GM12878 (cell line): ENCODE measurements at regions not wholly inside any gene's neighbourhood (a gene's known extent, or its start where the extent isn't known, plus 50 kb on each side); places are given as distances from the start of the nearest gene placed in this dataset.

Experiments used
- ATAC-seq: fragments of 200-7000 bp; cut with Tn5 transposase; 3 replicates; pipeline ENCODE4 v1.9.1; 2020; ENCODE audit warnings: mild to moderate bottlenecking, moderate library complexity
- BruUV-seq: library from RNA; stranded (reverse); fragments of 400-500 nt; replicated peaks from 2 replicates; lab custom pipeline; 2021; lab: Mats Ljungman, UMichigan
- CTCF ChIA-PET: fragments of 300-600 bp; sonication (Branson Sonifier 250); formaldehyde crosslinking; extraction: SDS; loops from one replicate; lab custom pipeline; 2021; ENCODE audit warnings: inconsistent platforms; lab: Yijun Ruan, JAX
- POLR2A ChIA-PET: fragments of 350-600 bp; formaldehyde crosslinking; extraction: SDS; loops from one replicate; lab custom pipeline; 2021; ENCODE audit warnings: inconsistent platforms; lab: Charles Lee
- RAD21 ChIA-PET: fragments of 300-600 bp; sonication (Branson Sonifier 250); formaldehyde crosslinking; loops from one replicate; lab custom pipeline; 2023; ENCODE audit warnings: antibody characterized with exemption; ENCODE audit not compliant: unreplicated experiment; lab: Charles Lee
- SMC1A ChIA-PET: fragments of 300-600 bp; sonication (Branson Sonifier 250); formaldehyde crosslinking; loops from one replicate; lab custom pipeline; 2023; ENCODE audit not compliant: unreplicated experiment, uncharacterized antibody; lab: Charles Lee
- DNase-seq: peaks from one replicate; pipeline ENCODE4 v3.0.0-alpha.2; 2011; ENCODE audit warnings: low read depth, low spot score
- FAIRE-seq: peaks from 3 replicates; lab custom pipeline; 2011; peaks lifted over from hg19 to GRCh38; lab: Jason Lieb, UNC
- H2AFZ ChIP-seq: 2 replicates; pipeline ENCODE4 v1.6.0; 2011; ENCODE audit warnings: low read depth, low read length, control low read depth; ENCODE audit not compliant: control insufficient read depth
- H3K27ac ChIP-seq: 2 replicates; pipeline ENCODE4 v1.5.1; 2011; ENCODE audit warnings: control low read depth; ENCODE audit not compliant: control insufficient read depth, insufficient read depth
- H3K27me3 ChIP-seq, 2 experiments: replicated peaks in 1 of 2; 2 replicates each; pipeline versions ENCODE4 v1.6.0 to v1.6.1; 2011; ENCODE audit warnings: low read length in 1 of 2; ENCODE audit not compliant: control insufficient read depth in 2 of 2, insufficient read depth in 2 of 2
- H3K36me3 ChIP-seq, 2 experiments: 2 replicates each; pipeline ENCODE4 v1.5.1; 2011; ENCODE audit warnings: low read length in 1 of 2; ENCODE audit not compliant: control insufficient read depth in 2 of 2, insufficient read depth in 2 of 2
- H3K4me1 ChIP-seq: 2 replicates; pipeline ENCODE4 v1.6.1; 2011; ENCODE audit warnings: mild to moderate bottlenecking, low read length, moderate library complexity, mixed read lengths; ENCODE audit not compliant: control insufficient read depth, insufficient read depth
- H3K4me2 ChIP-seq: 2 replicates; pipeline ENCODE4 v1.6.0; 2011; ENCODE audit warnings: control low read depth; ENCODE audit not compliant: control insufficient read depth, insufficient read depth
- H3K4me3 ChIP-seq: fragments of 200-600 bp; sonication (generic); 2 replicates; pipeline ENCODE4 v1.5.1; 2016
- H3K79me2 ChIP-seq: 2 replicates; pipeline ENCODE4 v1.6.0; 2011; ENCODE audit warnings: low read length; ENCODE audit not compliant: control insufficient read depth, insufficient read depth
- H3K9ac ChIP-seq: 2 replicates; pipeline ENCODE4 v1.8.0; 2011; ENCODE audit warnings: low read length, control low read depth, mixed read lengths; ENCODE audit not compliant: control insufficient read depth, insufficient read depth
- H3K9me3 ChIP-seq: replicated peaks from 3 replicates; pipeline ENCODE4 v1.5.1; 2011; ENCODE audit warnings: mild to moderate bottlenecking, low read length; ENCODE audit not compliant: control insufficient read depth, insufficient read depth
- H4K20me1 ChIP-seq: 2 replicates; pipeline ENCODE4 v1.6.0; 2011; ENCODE audit not compliant: control insufficient read depth, insufficient read depth
- BRCA1 ChIP-seq: IDR thresholded peaks from 2 replicates; pipeline ENCODE4 v1.6.1; 2011; ENCODE audit warnings: low read depth, low read length, improper control_type of control experiment
- DPF2 ChIP-seq: fragments of 450-650 bp; IDR thresholded peaks from 2 replicates; pipeline ENCODE4 v1.6.1; 2017; ENCODE audit warnings: mild to moderate bottlenecking
- POLR2A ChIP-seq: IDR thresholded peaks from 2 replicates; pipeline ENCODE4 v1.6.1; 2011; ENCODE audit warnings: low read depth, mild to moderate bottlenecking, low read length
- RAD51 ChIP-seq: fragments of 450-650 bp; IDR thresholded peaks from 2 replicates; pipeline ENCODE4 v1.6.1; 2016; ENCODE audit warnings: moderate library complexity, mild to moderate bottlenecking, inconsistent platforms
- RCOR1 ChIP-seq: conservative IDR thresholded peaks from 2 replicates; pipeline ENCODE4 v1.6.1; 2012; ENCODE audit warnings: low read depth, low read length, improper control_type of control experiment
- SIN3A ChIP-seq: IDR thresholded peaks from 2 replicates; pipeline ENCODE4 v1.6.1; 2012; ENCODE audit warnings: low read depth, low read length, improper control_type of control experiment
- SP1 ChIP-seq: IDR thresholded peaks from one replicate; pipeline ENCODE4 v1.6.1; 2011; ENCODE audit warnings: low read depth, low read length
- SUPT20H ChIP-seq: IDR thresholded peaks from 2 replicates; pipeline ENCODE4 v1.6.1; 2011; ENCODE audit warnings: low read depth, mild to moderate bottlenecking, low read length, moderate library complexity, borderline replicate concordance; ENCODE audit not compliant: control insufficient read depth
- TCF7 ChIP-seq: IDR thresholded peaks from 2 replicates; pipeline ENCODE4 v1.6.1; 2014; ENCODE audit warnings: antibody characterized with exemption, borderline replicate concordance
- in situ Hi-C: fragments of 300-500 bp; cut with MboI; formaldehyde crosslinking; loops from 9 replicates; pipeline ENCODE4 v1.14.3; 2018; ENCODE audit warnings: mixed read lengths
- intact Hi-C: fragments of 100-400 bp; cut with micrococcal nuclease; formaldehyde crosslinking; loops from one replicate; pipeline ENCODE4 v1.14.2; 2022; ENCODE audit not compliant: unreplicated experiment
- TF ChIP-seq, protein P1 (sequence below): fragments of 450-650 bp; IDR thresholded peaks from 2 replicates; pipeline ENCODE4 v1.6.1; 2016; ENCODE audit warnings: mild to moderate bottlenecking, moderate library complexity, borderline replicate concordance
- TF ChIP-seq, protein P2 (sequence below), 3 experiments: IDR thresholded peaks in 2 of 3; conservative IDR thresholded peaks in 1 of 3; 2 replicates each; pipeline ENCODE4 v1.5.1; 2011; ENCODE audit warnings: low read depth in 3 of 3, low read length in 3 of 3, mild to moderate bottlenecking in 3 of 3, control low read depth in 2 of 3, moderate library complexity in 2 of 3, inconsistent platforms in 1 of 3, mixed read lengths in 1 of 3; ENCODE audit not compliant: control insufficient read depth in 2 of 3, insufficient read depth in 1 of 3; ENCODE audit errors: extremely low read depth in 1 of 3
- TF ChIP-seq, protein P3 (sequence below): fragments of 450-650 bp; conservative IDR thresholded peaks from 2 replicates; pipeline ENCODE4 v1.6.1; 2017; ENCODE audit warnings: mild to moderate bottlenecking, moderate library complexity
- TF ChIP-seq, protein P4 (sequence below): fragments of 450-650 bp; IDR thresholded peaks from 2 replicates; pipeline ENCODE4 v1.6.1; 2018; ENCODE audit warnings: mild to moderate bottlenecking, low read depth, moderate library complexity; ENCODE audit not compliant: partially characterized antibody

DNA sequence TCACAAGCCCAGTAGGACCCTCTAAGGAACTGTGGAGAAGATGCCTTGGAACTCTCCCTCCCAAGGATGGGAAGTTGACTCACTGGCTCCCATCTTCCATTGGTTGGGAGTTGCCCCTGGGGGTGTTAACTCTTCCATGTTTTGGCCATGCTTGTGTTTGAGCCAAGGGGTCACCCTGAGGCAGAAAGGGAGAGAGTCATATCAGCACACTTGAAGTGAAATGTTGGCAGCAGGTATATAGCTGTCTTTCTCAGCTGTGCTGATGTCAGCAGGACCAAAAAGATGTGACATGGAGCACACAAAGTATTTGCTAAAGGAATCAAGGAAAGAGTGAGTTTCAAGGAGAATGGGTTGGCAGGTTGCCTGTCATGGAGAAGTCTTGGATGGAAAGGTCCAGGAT lies 359.4 kb downstream of the RPS24 start:
- Histone ChIP-seq H3K27me3 (peaks cover 0 to 2% of the 10 kb centered on the region in 2 experiments; a peak in 3 of 4 replicates), H3K4me2 (no peak overlapping the region), H3K9ac (no peak overlapping the region), H3K9me3 (no peaks in the 10 kb centered on the region), H2AFZ (no peak overlapping the region), H3K79me2 (no peaks in the 10 kb centered on the region), H4K20me1 (no peaks in the 10 kb centered on the region), H3K4me1 (no peaks in the 10 kb centered on the region), H3K27ac (no peak overlapping the region), H3K36me3 (no peaks in the 10 kb centered on the region), H3K4me3 (no peak overlapping the region)
- intact Hi-C loops (no loop called here), in situ Hi-C loops (no loop called here)
- ChIA-PET SMC1A (no interaction called here), RAD21 (no interaction called here), CTCF (no interaction called here), POLR2A (no interaction called here)
- ATAC-seq: no peak
- no peak for DNase-seq
- TF ChIP-seq SUPT20H (no peak), RCOR1 (no peak), POLR2A (no peak), BRCA1 (no peak), RAD51 (no peak), SP1 (no peak), DPF2 (no peak), TCF7 (no peak), SIN3A (no peak)
- TF ChIP-seq, protein P1, sequence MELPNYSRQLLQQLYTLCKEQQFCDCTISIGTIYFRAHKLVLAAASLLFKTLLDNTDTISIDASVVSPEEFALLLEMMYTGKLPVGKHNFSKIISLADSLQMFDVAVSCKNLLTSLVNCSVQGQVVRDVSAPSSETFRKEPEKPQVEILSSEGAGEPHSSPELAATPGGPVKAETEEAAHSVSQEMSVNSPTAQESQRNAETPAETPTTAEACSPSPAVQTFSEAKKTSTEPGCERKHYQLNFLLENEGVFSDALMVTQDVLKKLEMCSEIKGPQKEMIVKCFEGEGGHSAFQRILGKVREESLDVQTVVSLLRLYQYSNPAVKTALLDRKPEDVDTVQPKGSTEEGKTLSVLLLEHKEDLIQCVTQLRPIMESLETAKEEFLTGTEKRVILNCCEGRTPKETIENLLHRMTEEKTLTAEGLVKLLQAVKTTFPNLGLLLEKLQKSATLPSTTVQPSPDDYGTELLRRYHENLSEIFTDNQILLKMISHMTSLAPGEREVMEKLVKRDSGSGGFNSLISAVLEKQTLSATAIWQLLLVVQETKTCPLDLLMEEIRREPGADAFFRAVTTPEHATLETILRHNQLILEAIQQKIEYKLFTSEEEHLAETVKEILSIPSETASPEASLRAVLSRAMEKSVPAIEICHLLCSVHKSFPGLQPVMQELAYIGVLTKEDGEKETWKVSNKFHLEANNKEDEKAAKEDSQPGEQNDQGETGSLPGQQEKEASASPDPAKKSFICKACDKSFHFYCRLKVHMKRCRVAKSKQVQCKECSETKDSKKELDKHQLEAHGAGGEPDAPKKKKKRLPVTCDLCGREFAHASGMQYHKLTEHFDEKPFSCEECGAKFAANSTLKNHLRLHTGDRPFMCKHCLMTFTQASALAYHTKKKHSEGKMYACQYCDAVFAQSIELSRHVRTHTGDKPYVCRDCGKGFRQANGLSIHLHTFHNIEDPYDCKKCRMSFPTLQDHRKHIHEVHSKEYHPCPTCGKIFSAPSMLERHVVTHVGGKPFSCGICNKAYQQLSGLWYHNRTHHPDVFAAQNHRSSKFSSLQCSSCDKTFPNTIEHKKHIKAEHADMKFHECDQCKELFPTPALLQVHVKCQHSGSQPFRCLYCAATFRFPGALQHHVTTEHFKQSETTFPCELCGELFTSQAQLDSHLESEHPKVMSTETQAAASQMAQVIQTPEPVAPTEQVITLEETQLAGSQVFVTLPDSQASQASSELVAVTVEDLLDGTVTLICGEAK: no peak
- TF ChIP-seq, protein P2, sequence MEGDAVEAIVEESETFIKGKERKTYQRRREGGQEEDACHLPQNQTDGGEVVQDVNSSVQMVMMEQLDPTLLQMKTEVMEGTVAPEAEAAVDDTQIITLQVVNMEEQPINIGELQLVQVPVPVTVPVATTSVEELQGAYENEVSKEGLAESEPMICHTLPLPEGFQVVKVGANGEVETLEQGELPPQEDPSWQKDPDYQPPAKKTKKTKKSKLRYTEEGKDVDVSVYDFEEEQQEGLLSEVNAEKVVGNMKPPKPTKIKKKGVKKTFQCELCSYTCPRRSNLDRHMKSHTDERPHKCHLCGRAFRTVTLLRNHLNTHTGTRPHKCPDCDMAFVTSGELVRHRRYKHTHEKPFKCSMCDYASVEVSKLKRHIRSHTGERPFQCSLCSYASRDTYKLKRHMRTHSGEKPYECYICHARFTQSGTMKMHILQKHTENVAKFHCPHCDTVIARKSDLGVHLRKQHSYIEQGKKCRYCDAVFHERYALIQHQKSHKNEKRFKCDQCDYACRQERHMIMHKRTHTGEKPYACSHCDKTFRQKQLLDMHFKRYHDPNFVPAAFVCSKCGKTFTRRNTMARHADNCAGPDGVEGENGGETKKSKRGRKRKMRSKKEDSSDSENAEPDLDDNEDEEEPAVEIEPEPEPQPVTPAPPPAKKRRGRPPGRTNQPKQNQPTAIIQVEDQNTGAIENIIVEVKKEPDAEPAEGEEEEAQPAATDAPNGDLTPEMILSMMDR (IDR thresholded peaks at IDR 0.05 in 2 of 3, conservative IDR thresholded peaks at IDR 0.05 in 1 of 3; ENCODE audit: control insufficient read depth in 2 of 3, extremely low read depth in 1 of 3, insufficient read depth in 1 of 3, low read depth in 3 of 3, low read length in 3 of 3): no peak
- TF ChIP-seq, protein P3, sequence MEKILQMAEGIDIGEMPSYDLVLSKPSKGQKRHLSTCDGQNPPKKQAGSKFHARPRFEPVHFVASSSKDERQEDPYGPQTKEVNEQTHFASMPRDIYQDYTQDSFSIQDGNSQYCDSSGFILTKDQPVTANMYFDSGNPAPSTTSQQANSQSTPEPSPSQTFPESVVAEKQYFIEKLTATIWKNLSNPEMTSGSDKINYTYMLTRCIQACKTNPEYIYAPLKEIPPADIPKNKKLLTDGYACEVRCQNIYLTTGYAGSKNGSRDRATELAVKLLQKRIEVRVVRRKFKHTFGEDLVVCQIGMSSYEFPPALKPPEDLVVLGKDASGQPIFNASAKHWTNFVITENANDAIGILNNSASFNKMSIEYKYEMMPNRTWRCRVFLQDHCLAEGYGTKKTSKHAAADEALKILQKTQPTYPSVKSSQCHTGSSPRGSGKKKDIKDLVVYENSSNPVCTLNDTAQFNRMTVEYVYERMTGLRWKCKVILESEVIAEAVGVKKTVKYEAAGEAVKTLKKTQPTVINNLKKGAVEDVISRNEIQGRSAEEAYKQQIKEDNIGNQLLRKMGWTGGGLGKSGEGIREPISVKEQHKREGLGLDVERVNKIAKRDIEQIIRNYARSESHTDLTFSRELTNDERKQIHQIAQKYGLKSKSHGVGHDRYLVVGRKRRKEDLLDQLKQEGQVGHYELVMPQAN: no peak
- TF ChIP-seq, protein P4, sequence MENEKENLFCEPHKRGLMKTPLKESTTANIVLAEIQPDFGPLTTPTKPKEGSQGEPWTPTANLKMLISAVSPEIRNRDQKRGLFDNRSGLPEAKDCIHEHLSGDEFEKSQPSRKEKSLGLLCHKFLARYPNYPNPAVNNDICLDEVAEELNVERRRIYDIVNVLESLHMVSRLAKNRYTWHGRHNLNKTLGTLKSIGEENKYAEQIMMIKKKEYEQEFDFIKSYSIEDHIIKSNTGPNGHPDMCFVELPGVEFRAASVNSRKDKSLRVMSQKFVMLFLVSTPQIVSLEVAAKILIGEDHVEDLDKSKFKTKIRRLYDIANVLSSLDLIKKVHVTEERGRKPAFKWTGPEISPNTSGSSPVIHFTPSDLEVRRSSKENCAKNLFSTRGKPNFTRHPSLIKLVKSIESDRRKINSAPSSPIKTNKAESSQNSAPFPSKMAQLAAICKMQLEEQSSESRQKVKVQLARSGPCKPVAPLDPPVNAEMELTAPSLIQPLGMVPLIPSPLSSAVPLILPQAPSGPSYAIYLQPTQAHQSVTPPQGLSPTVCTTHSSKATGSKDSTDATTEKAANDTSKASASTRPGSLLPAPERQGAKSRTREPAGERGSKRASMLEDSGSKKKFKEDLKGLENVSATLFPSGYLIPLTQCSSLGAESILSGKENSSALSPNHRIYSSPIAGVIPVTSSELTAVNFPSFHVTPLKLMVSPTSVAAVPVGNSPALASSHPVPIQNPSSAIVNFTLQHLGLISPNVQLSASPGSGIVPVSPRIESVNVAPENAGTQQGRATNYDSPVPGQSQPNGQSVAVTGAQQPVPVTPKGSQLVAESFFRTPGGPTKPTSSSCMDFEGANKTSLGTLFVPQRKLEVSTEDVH: no peak
- no TSS peak for BruUV-seq
- no peak for FAIRE-seq
